8988T (cell line): ENCODE measurements at regions not wholly inside any gene's neighbourhood (a gene's known extent, or its start where the extent isn't known, plus 50 kb on each side); places are given as distances from the start of the nearest gene placed in this dataset.
"Not testable (repeated sequence)": the region's sequence is repeated elsewhere in the genome, so short reads cannot be mapped to it uniquely, and the experiment has no call there.

Experiments
- DNase-seq: peaks from one replicate; pipeline ENCODE4 v3.0.0; 2011

DNA sequence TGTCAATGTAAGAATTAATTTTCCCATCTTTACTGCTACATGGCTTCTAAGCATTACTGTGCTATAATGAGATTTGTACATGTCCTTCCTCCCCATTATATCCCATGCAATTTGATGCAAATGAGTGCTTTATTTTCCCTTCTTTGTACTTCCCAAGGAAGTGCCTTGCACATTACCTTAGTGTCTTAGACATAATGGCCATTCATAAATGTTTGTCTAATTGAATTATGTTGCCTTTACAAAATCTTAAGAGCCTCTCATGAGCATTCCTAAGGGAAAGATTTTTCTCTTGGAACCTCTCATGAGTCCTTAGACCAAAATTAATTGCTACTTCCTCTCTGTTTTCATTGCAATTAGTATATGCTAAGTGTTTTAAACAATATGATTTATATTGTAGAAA, 741.7 kb downstream of the RERGL start:
- DNase-seq, result no peak

DNA sequence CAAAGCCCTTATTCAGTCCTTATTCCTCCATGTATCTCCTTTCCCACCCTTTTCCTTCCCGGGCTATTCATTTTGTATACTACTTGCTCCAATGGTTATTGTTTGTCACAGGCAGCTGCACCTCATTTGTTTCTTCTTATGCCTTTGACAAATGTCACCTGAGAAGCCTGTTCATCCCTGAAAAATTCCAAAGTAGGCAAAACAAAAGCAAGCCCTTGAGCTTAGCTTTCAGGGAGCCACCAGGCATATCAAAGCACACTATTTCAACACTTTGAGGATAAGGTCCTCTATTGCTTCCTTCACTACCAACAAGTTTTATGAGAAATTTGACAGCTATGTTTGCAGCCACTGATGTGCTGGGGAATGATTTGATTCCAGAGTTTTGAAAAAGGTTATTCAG, 738.7 kb upstream of the LMO3 start:
- no peak for DNase-seq

DNA sequence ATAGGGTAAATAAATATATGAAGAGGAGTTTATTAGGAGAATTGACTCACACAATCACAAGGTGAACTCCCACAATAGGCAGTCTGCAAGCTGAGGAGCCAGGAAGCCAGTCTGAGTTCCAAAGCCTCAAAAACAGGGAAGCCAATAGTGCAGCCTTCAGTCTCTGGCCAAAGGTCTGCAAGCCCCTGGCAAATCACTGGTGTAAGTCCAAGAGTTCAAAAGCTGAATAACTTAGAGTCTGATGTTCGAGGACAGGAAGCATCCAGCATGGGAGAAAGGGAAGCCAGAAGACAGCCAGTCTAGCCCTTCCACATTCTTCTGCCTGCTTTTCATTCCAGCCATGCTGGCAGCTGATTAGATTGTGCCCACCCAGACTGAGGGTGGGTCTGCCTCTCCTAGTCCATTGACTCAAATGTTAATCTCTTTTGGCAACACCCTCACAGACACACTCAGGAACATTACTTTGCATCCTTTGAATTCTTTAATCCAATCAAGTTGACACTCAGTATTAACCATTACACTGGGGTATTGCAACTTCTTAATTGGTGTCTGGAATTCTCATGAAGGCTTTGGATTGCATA, 736.5 kb upstream of the LMO3 start:
- no peak for DNase-seq

DNA sequence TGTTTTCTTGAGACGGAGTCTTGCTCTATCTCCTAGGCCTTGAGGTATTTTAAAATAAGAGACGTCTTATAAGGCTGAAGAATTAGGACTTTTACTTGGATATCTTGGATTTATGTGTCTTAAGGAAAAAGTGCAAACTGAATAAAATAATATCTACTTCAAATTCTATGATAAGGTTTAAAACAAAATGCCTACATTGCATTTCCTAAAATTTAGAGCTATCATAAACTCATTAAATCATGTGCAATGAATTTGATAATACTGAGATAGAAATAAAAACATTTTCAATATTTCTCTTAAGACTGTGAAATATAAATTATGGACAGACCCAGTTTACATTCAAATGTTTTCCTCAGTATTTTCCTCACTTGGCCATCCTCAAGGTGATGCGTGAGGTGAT, 729.5 kb upstream of the LMO3 start:
- DNase-seq, result no peak

DNA sequence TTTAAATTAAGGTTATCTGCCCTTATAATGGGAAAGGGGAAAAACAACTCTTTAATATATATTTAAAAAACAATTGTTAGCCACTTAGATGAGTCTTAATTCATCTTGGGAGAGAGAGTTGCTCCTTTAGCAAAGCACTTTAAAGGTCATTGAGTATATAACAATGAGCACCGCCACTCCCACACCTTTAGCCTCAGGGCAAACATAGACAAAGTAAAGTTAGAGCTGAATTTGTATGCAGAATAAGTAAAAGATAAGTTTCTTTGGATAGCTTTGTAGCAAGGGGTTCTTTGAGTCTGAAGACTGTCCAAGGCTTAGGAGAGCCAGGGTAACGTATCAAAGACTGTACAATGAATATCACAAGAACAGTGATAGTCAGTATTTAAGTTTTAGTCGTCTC, 728.8 kb upstream of the LMO3 start:
- DNase-seq, result no peak

DNA sequence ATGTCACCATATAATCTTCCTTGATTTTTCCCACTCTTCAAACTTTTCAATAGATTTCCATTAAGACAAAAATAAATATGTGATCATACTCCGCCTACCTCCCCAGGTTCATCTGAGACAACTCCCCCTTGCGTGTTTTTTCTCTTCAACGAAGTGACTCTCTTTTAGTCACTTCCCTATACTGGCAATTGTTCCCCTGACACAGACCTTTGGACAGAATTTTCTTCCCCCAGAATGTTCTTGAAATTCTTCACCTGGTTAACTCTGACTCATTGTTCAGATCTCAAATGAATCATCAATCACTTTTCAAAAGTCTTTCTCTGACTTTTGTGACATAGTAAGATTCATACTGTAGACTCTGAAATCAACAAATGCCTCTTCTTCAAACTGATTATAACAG, 727.3 kb upstream of the LMO3 start:
- DNase-seq, result peak; percentile 6

DNA sequence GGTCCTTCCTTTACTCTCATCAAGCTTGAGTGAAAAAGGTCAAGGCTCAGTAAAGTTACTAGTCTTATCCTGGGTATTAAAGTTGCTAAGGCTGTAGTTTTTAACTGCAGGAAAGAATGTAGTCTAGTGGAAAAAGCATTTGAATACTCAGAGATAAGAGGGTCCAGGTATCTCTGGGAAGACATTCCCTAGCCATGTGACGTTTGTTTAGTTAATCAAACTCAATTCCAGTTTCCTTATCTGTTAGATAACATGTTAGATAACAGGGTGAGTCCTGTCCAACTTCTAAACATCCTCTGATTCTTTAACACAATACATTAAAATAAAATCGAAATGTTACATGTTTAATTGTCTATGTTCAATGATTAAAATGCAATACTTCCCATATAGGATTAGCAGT, 720.7 kb upstream of the LMO3 start:
- DNase-seq, result no peak

DNA sequence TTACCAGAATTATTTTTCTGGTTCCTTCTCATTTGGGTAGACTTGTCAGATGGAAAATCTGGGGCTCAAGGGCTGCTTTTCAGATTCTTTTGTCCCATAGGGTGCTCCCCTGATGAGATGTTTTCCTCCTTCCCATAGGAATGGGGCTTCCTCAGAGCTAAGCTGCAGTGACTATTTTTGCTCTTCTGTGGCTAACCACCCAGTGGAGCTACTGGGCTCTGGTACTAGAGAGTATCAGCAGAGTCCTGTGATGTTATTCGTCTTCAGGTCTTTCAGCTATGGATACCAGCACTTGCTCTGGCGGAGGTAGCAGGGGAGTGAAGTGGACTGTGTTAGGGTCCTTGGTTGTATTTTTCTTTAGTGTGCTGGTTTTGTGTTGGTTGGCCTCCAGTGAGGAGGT, 716.1 kb upstream of the LMO3 start:
- DNase-seq, result no peak

DNA sequence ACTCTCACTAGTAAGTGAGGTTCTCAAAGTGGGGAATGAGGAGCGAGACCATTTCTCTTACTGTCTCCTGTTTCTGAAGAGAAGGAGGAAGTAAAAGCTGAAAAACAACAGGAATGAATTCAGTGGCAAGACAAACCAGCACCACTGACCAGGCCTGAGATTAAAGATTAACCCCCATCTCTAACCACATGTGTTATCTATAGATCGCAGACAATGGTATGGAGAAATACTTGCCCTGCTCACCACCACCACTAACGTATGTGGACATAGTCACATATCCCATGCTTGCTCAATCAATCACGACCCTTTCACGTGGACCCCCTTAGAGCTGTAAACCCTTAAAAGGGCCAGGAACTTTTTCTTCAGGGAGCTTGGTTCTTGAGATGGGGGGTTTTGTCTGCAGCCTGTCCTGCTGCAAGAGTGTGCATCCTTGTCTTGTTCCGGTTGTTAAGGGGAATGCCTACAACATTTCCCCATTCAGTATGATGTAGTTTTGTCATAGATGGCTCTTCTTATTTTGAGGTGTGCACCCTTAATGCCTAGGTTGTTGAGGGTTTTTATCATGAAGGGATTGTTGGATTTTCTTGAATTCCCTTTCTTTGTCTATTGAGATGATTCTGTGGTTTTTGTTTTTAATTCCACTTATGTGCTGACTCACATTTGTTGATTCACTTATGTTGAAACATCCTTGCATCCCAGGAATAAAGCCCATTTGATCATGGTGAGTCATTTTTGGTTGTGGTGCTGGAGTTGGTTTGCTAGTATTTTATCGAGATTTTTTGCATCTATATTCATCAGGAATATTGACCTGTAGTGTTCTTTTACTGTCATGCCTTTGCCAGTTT, 698.8 kb upstream of the LMO3 start:
- no peak for DNase-seq

DNA sequence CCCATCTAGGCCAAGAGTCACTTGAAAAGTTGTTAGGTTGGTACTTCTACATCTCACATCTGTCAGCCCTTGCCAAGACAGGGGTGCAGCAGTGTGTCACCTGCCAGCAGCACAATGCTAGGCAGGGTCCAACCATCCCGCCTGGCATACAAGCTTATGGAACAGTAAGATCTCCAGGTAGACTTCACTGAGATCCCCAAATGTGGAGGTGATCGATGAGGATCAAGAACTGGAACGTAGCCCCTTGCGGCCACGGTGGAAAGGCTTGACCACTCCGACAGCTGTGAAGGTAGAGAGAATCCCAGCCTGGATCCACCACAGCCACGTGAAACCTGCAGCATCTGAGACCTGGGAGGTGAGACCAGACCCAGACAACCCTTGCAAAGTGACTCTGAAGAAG, 696.0 kb upstream of the LMO3 start:
- no peak for DNase-seq

DNA sequence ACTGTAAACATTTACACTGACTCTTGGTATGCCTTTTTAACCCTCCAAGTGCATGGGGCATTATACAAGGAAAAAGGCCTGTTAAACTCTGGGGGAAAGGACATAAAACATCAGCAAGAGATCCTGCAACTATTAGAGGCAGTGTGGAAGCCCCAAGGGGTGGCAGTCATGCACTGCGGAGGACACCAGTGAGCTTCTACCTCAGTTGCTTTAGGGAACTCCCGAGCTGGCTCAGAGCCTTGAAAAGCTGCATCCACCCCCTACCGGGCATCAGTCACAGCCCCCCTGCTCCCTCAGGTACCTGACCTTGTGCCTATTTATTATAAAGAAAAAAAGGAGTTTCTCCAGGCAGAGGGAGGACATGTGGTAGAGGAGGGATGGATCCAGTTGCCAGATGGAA, 695.6 kb upstream of the LMO3 start:
- no peak for DNase-seq

DNA sequence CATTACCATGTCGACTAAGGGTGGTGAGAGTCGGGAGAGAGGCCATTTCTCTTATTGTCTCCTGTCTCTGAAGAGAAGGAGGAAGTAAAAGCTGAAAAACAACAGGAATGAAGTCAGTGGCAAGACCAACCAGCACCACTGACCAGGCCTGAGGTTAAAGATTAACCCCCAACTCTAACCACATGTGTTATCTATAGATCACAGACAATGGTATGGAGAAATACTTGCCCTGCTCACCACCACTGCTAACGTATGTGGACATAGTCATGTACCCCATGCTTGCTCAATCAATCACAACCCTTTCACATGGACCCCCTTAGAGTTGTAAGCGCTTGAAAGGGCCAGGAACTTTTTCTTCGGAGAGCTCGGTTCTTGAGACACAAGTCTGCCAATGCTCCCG, 690.9 kb upstream of the LMO3 start:
- DNase-seq, result no peak

DNA sequence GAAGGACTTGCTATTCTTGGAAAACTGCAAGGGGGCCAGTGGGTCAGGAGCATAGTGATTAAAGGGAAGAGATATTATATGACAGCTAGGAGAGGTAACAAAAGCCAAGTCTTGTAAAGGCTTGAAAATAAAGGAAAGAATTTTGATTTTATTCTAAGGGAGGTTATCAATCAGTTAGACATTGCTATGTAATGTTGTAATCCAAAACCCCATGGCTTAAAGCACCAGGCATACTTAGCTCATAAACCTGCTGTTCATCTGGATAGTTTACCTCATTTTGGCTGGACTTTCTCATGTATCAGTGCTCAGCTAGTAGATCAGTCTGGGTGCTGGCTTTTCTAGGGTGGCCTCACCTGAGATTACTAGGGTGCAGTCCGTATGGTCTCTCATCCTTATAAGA, 680.9 kb upstream of the LMO3 start:
- DNase-seq, result no peak

DNA sequence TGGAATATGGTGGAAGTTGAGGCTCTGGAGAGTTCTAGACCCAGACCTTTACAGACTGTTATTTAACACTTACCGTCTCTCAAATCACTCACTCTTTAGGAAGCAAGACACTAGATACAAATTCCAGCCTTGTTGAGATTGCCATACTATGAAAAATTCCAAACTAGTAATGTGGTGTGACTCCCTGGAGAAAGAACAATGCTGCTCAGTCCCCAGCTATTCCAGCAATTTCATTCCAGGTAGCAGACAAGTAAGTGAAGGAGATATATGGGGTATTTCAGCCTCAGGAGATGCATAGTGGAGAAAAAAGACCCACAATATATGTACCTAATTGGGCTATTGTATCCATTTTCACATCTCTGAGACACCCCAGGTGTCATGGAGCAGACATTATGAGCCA, 678.9 kb upstream of the LMO3 start:
- DNase-seq, result no peak

DNA sequence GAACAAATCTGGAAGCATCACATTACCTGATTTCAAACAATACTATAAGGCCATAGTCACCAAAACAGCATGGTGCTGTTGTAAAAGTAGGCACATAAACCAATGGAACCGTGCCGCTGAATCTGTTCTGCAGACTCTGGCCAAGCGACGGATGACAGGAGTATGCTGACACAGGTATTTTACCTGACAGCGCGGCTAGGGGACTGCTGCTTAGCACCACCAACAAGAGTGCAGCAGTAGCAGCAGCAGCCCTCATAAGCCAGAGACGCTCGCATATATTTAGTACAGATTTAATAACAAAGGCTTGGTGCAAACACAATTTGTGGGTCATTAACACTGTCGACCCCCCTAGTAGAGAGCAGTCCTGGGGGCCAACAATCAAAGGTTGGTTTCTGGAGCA, 677.6 kb upstream of the LMO3 start:
- DNase-seq, result no peak

DNA sequence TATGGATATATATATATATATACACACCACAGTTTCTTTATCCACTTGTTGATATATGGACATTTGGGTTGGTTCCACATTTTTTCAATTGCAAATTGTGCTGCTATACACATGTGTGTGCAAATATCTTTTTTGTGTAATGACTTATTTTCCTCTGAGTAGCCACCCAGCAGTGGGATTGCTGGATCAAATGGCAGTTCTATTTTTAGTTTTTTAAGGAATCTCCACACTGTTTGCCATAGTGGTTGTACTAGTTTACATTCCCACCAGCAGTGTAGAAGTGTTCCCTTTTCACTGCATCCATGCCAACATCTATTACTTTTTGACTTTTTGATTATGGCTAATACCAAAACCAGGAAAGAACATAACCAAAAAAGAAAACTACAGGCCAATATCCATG, 676.2 kb upstream of the LMO3 start:
- not testable (repeated sequence) for DNase-seq

DNA sequence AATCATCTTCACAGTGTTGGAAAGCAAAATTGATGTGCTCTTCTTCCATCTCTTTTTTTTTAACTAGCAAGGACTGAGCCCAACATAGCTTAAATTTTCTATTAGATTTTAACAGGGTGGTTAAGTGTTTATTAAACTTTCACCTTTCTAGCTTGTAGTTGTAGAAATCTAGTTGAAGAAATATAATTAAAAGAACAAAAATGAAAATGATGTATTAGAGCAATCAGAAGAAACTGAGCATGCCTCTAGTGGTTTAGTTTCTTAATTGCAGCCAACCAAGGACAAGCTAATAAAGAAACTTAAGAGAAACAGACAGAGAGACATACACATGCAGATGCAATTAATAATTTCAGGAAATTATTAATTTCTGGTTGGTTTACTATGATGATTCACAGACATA, 673.0 kb upstream of the LMO3 start:
- no peak for DNase-seq

DNA sequence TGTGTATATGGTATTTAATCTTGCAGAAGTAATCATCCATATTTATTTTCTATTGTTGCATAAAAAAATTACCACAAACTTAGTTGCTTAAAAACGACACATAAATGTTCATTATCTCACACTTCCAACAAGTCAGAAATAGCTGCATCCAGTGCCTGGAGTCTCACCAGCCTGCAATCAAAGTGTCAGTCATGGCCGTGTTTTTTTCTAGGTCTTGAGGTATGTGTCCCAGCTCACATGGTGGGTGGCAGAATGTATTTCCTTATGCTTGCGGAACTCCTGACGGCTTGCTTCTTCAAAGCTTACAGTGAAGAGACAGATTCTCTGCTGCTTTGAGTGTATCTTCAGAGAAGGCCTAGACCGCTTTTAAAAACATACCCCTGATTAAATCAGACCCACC, 670.2 kb upstream of the LMO3 start:
- DNase-seq, result no peak

DNA sequence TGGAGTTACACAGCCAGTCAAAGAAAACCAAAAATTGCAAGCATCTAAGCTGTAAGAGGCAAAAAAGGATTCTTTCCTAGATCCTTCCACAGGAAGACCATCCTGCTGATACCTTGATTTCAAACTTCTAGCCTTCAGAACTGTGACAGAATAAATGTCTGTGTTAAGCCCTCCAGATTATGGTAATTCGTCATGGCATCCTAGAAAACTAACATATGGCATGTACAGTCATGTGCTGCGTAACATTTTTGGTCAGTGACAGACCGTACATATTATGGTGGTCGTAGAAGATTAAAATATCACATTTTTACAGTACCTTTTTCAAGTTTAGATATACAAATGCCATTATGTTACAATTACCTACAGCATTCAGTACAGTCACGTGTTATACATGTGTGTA, 660.9 kb upstream of the LMO3 start:
- no peak for DNase-seq

DNA sequence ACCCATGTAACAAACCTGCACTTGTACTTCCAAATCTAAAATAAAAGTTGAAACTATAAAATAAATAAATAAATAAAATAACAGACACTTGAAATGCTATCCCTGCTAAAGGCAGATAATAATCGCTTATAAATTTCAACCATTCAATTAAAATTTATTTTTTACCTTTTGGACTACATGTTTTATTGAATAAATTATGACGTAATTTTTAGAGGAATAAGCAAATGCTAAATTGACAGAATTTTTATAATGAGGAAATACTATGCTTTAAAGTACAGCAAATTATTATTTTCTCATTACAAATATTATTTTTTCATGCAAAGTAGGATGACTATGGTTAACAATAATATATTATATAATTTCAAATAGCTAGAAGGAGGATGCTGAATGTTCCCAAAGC, 658.6 kb upstream of the LMO3 start:
- no peak for DNase-seq

DNA sequence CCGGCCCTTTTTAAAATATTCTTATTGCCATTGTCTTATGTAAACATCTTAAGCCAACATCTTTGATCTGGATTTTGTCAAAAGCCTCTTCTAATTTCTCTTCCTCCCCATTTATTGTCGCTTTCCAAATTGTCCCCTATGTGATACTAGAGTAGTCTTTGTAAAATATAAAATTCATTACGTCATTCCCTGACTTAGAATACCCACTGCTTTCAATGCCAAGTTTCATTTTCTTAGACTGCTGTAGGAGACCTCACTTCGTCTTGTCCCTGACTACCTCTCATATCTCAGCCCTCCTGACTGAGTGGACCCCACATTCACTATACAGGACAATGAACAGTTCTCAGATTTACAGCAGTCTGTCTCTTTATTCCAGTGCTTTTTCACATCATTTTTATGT, 633.9 kb upstream of the LMO3 start:
- no peak for DNase-seq

DNA sequence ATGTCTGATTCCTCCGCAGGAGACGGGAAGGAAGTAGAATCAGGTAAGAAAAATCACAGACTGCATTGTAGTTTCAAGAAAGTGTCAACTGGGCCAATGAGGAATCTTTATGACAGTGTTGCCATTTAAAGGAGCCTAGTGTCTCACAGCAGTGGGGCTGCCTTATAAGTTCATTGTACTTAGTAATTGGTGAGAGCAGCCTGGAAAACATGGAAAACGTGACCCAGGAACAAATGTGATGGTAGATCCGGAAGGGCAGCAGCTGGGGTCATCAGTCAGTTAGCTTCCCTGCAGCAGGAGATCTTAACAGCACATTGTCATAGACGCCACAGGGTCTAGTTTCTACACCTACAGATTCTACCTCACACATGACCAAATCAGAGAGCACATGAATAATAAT, 630.0 kb upstream of the LMO3 start:
- no peak for DNase-seq

DNA sequence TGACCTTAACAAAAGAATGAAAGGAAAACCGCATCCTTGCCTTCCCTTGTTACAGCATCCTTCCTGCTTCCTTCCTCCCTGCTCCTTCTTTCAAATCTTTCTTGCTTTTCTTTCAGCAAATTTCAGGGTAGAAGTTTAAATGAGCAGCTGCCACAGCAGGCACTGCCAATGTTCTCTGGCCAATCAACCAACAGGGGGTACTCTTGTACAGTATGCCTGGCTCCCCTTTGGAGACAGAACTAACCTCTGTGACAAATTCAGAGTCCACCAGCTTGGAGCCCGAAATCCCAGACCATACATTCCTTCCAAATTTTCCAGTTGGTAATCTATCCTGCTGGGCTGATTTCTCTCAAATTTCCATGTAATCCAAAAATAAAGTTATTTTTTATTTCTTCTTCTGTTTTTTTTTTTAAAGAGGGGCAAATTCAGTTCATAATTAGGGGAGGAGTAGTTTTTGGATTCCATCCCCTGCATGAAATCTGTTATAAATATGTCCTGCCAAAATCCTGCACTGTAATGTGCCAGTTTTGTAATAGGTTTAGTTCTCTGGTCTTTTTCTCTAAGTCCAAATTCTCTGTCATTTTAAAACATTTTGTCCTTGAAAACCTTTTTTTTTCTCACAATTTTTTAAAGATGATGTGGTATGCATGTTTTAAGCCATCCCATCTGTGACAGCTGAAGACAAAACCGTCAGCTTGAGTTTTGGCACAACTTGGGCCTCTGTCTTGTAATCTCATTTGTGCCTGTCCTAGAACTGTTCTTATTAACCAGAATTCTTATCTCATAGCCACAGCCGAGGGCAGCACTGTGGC, 610.0 kb upstream of the LMO3 start:
- no peak for DNase-seq

DNA sequence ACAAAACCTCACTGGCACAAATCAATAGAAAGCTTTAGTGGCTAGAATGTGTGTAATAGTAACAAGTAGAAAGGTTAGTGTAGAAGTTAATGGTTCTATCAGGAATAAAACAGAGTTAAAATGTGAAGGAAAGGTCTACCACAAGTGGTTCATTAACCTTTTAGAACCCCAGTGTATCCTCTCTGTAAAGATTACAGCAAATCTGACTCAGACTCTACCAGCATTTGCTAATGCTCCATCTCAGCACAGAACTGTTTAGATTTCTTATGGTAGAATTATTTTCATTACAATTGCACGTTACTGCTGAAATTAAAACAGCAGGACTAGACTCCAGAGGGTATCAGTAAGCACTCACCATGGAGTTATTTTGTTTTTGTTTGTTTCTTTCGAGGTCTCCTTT, 609.0 kb upstream of the LMO3 start:
- DNase-seq, result no peak
